Gastrocnemius medialis (tissue), 4 donors: ENCODE measurements at regions not wholly inside any gene's neighbourhood (a gene's known extent, or its start where the extent isn't known, plus 50 kb on each side); places are given as distances from the start of the nearest gene placed in this dataset.

Experiments
- CTCF ChIP-seq, 5 experiments: fragments of 450-650 bp in 3 of 5; fragments of 200-600 bp in 2 of 5; sonication (generic) in 2 of 5; IDR thresholded peaks in 4 of 5; conservative IDR thresholded peaks in 1 of 5; 1 replicate in 4 of 5; 2 replicates in 1 of 5; pipeline ENCODE4 v1.5.1; 2016 to 2019; ENCODE audit warnings: antibody characterized with exemption in 5 of 5, mild to moderate bottlenecking in 3 of 5, moderate library complexity in 3 of 5
- POLR2A ChIP-seq, 2 donors: fragments of 450-650 bp; IDR thresholded peaks; one replicate each; pipeline ENCODE4 v1.6.1; 2017; ENCODE audit warnings: antibody characterized with exemption in 2 of 2, mild to moderate bottlenecking in 2 of 2, moderate library complexity in 2 of 2

GRCh38 chr15:98390946-98391530, 257.3 kb upstream of the IGF1R start:
- no peak for TF ChIP-seq POLR2A (IDR thresholded peaks at IDR 0.05)
- TF ChIP-seq CTCF (IDR thresholded peaks at IDR 0.05 in 4 of 5, conservative IDR thresholded peaks at IDR 0.05 in 1 of 5), result no peak
